Thoracic aorta (tissue), 2 donors: ENCODE measurements at regions not wholly inside any gene's neighbourhood (a gene's known extent, or its start where the extent isn't known, plus 50 kb on each side); places are given as distances from the start of the nearest gene placed in this dataset.

Experiments
- ATAC-seq: fragments of 150-250 bp; one replicate; pipeline ENCODE4 v1.8.0; 2017; ENCODE audit warnings: low read depth; ENCODE audit not compliant: insufficient number of reproducible peaks, low FRiP score
- DNase-seq: peaks from one replicate; pipeline ENCODE4 v3.0.0-alpha.2; 2020; ENCODE audit warnings: low spot score
- H3K27ac ChIP-seq, 2 donors: fragments of 200-600 bp; sonication (generic); 1 replicate in 1 of 2; 2 replicates in 1 of 2; pipeline ENCODE4 v1.5.1; 2016; ENCODE audit warnings: mild to moderate bottlenecking in 2 of 2, moderate library complexity in 2 of 2
- H3K27me3 ChIP-seq: fragments of 200-600 bp; sonication (generic); replicated peaks from 2 replicates; pipeline ENCODE4 v1.6.0; 2016; ENCODE audit warnings: mild to moderate bottlenecking; ENCODE audit not compliant: insufficient read depth
- H3K36me3 ChIP-seq: fragments of 200-600 bp; sonication (generic); one replicate; pipeline ENCODE4 v1.5.1; 2016
- H3K4me1 ChIP-seq, 2 donors: fragments of 200-600 bp; sonication (generic); 1 replicate in 1 of 2; 2 replicates in 1 of 2; pipeline versions ENCODE4 v1.5.1 to v1.6.0; 2016; ENCODE audit warnings: low read depth in 2 of 2, mild to moderate bottlenecking in 1 of 2; ENCODE audit not compliant: control insufficient read depth in 1 of 2
- H3K4me3 ChIP-seq: fragments of 200-600 bp; sonication (generic); 2 replicates; pipeline ENCODE4 v1.5.1; 2016; ENCODE audit warnings: mild to moderate bottlenecking
- H3K9me3 ChIP-seq: fragments of 200-600 bp; sonication (generic); 2 replicates; pipeline ENCODE4 v1.5.1; 2016
- CTCF ChIP-seq: fragments of 200-600 bp; sonication (generic); IDR thresholded peaks from one replicate; pipeline ENCODE4 v1.5.1; 2019; ENCODE audit warnings: antibody characterized with exemption

GRCh38 chr21:16968436-16968835 lies 544.4 kb upstream of the CXADR start:
- no peaks in the 10 kb centered on the region for H3K36me3 ChIP-seq
- no peaks in the 10 kb centered on the region for H3K27me3 ChIP-seq
- H3K9me3 ChIP-seq, result peaks cover 3% of the 10 kb centered on the region
- peaks cover 0 to 22% of the 10 kb centered on the region in 2 donors for H3K4me1 ChIP-seq
- no peak for TF ChIP-seq CTCF
- ATAC-seq (no peak), DNase-seq (no peak)
- H3K4me3 ChIP-seq, result no peak overlapping the region
- H3K27ac ChIP-seq, result no peak overlapping the region

DNA sequence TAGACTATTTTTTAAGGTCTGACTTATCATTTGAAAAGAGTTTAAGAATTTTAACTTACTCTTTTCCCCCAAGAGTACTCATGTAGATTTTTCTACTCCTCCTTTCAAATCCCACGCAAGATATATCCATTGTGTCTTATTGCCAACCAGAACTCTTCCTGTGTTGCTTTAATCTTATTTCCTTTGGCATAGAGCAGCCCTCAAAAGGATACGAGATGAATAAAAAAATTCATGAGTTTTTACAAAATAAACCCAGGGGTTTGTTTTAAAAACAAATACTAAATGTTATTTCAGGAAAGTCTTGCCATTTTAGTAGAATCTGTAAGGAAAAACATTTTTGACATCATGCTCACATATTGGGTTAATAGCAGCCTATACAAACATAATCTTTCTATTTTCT lies 543.2 kb upstream of the CXADR start:
- Histone ChIP-seq H3K9me3 (peaks cover 3% of the 10 kb centered on the region), H3K4me3 (no peak overlapping the region), H3K27ac (no peak overlapping the region), H3K27me3 (no peaks in the 10 kb centered on the region), H3K4me1 (peaks cover 0 to 22% of the 10 kb centered on the region in 2 donors), H3K36me3 (no peaks in the 10 kb centered on the region)
- no peak for ATAC-seq
- no peak for DNase-seq
- TF ChIP-seq CTCF, result no peak

DNA sequence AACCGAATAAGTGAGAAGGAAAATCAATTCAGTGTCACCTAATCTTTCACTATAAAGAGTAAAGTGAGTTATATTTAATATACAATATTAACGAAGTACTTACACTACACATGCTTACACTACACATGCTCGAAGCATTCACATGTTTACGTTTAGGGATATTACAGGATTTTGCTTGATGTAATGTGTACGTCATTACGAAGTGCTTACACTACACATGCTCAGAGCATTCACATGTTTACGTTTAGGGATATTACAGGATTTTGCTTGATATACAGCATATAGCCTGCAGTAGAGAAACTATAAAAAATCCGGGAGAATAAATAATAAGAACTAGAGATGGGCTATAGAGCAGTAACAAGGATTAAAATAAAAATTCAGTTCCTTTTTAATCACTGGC lies 538.8 kb upstream of the CXADR start:
- no peaks in the 10 kb centered on the region for H3K9me3 ChIP-seq
- DNase-seq, result no peak
- no peak overlapping the region for H3K4me3 ChIP-seq
- H3K36me3 ChIP-seq, result no peaks in the 10 kb centered on the region
- TF ChIP-seq CTCF, result no peak
- peaks cover 0 to 6% of the 10 kb centered on the region in 2 donors for H3K4me1 ChIP-seq
- no peak overlapping the region for H3K27ac ChIP-seq
- no peak for ATAC-seq
- no peaks in the 10 kb centered on the region for H3K27me3 ChIP-seq

- H3K27ac ChIP-seq, result no peak overlapping the region
- no peaks in the 10 kb centered on the region for H3K27me3 ChIP-seq
- H3K4me3 ChIP-seq, result no peak overlapping the region
- DNase-seq (no peak), ATAC-seq (no peak)
- no peak for TF ChIP-seq CTCF
- H3K9me3 ChIP-seq, result no peaks in the 10 kb centered on the region
- H3K4me1 ChIP-seq, result no peaks in the 10 kb centered on the region
- no peaks in the 10 kb centered on the region for H3K36me3 ChIP-seq
Observed at GRCh38 chr21:16976193-16976592, 536.6 kb upstream of the CXADR start.

DNA sequence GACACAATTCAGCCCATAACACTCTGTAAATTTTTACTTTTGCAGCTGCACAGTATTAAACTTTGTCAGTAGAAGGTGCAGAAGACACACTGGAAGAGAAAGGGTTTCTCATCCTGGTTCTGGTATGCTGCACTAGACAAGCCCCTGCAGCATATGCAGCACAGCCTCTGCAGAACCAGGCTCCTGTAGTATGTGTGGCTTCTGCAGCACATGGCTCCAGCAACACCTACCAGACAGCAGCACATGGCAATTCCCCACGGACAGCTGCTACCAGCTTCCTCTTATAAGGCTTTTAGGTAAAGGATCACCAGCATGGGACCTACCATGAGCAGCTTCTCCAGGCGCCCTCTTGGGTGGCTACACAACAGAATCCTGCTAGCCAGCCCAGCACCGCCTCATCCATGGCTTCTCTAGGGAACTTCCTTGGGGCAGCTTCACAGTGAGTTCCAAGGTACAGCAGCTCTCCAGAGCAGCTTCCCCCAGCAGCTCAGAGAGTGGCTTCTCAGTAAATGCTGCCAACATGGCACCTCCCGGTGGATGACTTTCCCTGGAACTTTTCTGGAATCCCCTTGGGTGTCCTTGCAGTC lies 534.4 kb upstream of the CXADR start:
- no peak for TF ChIP-seq CTCF
- DNase-seq (no peak), ATAC-seq (no peak)
- Histone ChIP-seq H3K27me3 (no peaks in the 10 kb centered on the region), H3K4me1 (no peaks in the 10 kb centered on the region), H3K4me3 (no peak overlapping the region), H3K9me3 (no peaks in the 10 kb centered on the region), H3K27ac (no peak overlapping the region), H3K36me3 (no peaks in the 10 kb centered on the region)
